ENCODE measurements at regions not wholly inside any gene's neighbourhood (a gene's known extent, or its start where the extent isn't known, plus 50 kb on each side); places are given as distances from the start of the nearest gene placed in this dataset.

DNA sequence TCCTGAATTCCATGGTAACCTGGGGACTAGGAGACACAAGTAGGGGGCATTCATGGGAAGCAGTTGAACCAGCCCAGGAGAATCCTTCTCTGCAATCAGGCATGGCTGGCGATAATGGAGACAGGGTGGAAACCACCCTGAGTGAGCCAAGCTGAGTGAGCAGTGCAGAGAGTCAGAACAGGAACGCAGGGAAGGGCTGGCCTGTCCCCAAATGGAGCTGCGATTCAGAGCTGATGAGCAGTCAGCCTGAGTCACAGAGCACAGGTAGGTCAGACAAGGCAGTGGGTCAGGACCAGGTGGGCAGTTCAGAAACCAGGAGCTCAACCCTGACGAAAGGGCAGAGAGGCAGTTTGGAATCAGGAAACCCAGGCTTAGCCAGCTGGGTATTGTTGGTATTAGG, 129.0 kb downstream of the BTC start:
- no peak for TF ChIP-seq FOXM1 (IDR thresholded peaks at IDR 0.05; ENCODE audit: borderline replicate concordance, low read depth)
- no peak for TF ChIP-seq RAD21 (IDR thresholded peaks at IDR 0.05; ENCODE audit: low read depth)
- no peak for TF ChIP-seq TEAD4 (IDR thresholded peaks at IDR 0.05)

DNA sequence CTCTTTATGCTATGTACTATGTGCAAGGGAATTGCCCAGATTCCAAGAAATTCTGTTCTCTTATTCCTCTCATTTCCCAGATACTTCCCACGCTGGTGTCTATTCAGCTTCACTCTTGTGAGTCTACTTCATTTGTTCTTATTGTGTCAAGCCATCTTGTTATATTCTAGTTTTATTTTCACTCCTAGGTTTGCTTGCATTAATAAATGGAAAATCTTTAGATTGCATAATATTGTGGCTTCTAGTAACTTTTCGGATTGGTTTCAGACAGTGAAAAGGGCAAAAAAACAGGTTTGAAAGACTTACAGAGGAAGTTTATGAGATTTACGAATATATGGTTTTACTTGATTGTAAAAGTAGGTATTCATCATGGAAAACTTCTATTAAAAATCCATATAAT, 128.4 kb downstream of the BTC start:
- TF ChIP-seq NFIC (IDR thresholded peaks at IDR 0.05) = no peak
- no peak for TF ChIP-seq EP300 (IDR thresholded peaks at IDR 0.05; ENCODE audit: borderline replicate concordance)

DNA sequence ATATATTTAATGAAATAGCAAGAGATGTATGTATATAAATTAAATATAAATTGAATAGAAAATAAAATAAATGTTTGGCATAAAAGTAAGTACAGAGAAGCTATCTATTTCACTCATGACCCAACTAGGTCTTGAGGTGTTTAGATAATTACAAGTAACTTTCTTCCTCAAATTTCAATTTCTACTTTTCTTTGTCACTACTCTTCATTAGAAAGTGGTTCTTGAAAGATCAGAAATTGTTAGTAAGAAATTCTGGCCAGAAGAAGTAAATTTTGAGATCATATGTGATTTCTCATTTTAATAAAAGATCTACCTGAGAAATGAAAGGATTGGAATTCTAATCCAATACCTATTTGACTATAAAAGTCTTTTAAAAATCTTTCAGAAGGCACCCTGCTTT, 126.9 kb downstream of the BTC start:
- TF ChIP-seq TCF12 (IDR thresholded peaks at IDR 0.05; ENCODE audit: low read depth) = no peak
- TF ChIP-seq, protein P1, sequence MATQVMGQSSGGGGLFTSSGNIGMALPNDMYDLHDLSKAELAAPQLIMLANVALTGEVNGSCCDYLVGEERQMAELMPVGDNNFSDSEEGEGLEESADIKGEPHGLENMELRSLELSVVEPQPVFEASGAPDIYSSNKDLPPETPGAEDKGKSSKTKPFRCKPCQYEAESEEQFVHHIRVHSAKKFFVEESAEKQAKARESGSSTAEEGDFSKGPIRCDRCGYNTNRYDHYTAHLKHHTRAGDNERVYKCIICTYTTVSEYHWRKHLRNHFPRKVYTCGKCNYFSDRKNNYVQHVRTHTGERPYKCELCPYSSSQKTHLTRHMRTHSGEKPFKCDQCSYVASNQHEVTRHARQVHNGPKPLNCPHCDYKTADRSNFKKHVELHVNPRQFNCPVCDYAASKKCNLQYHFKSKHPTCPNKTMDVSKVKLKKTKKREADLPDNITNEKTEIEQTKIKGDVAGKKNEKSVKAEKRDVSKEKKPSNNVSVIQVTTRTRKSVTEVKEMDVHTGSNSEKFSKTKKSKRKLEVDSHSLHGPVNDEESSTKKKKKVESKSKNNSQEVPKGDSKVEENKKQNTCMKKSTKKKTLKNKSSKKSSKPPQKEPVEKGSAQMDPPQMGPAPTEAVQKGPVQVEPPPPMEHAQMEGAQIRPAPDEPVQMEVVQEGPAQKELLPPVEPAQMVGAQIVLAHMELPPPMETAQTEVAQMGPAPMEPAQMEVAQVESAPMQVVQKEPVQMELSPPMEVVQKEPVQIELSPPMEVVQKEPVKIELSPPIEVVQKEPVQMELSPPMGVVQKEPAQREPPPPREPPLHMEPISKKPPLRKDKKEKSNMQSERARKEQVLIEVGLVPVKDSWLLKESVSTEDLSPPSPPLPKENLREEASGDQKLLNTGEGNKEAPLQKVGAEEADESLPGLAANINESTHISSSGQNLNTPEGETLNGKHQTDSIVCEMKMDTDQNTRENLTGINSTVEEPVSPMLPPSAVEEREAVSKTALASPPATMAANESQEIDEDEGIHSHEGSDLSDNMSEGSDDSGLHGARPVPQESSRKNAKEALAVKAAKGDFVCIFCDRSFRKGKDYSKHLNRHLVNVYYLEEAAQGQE (IDR thresholded peaks at IDR 0.05; ENCODE audit: low read depth) = no peak
- no peak for TF ChIP-seq ZBTB7A (IDR thresholded peaks at IDR 0.05; ENCODE audit: low read depth)
- TF ChIP-seq CREB1 (IDR thresholded peaks at IDR 0.05; ENCODE audit: low read depth) = no peak
- no peak for TF ChIP-seq TEAD4 (IDR thresholded peaks at IDR 0.05)
- no peak for TF ChIP-seq EP300 (IDR thresholded peaks at IDR 0.05; ENCODE audit: borderline replicate concordance)
- TF ChIP-seq YY1 (IDR thresholded peaks at IDR 0.05; ENCODE audit: low read depth) = no peak
- TF ChIP-seq EGR1 (IDR thresholded peaks at IDR 0.05) = no peak
- no peak for TF ChIP-seq TAF1 (IDR thresholded peaks at IDR 0.05; ENCODE audit: low read depth)

DNA sequence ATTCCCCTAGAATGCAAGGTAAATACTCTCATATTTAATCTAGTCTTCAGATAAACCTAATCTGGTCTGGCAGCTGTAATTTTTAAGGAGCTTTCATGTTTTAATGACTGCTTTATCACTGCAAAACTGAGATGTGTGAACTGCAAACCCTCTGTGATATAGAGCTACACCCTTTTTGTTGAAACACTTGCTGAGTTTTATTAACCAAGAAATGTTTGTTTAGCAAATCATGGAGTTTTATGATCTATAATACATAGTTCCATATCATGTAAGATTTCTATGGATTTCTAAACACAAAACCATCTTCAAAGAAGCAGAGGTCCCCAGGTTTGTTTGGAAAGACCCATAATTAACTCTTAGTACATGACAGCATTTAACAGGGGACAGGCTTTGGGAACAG, 126.4 kb downstream of the BTC start:
- TF ChIP-seq YY1 (IDR thresholded peaks at IDR 0.05; ENCODE audit: low read depth) (no peak), CREB1 (IDR thresholded peaks at IDR 0.05; ENCODE audit: low read depth) (no peak), FOXM1 (IDR thresholded peaks at IDR 0.05; ENCODE audit: borderline replicate concordance, low read depth) (no peak), TEAD4 (IDR thresholded peaks at IDR 0.05) (no peak), TAF1 (IDR thresholded peaks at IDR 0.05; ENCODE audit: low read depth) (no peak), EP300 (IDR thresholded peaks at IDR 0.05; ENCODE audit: borderline replicate concordance) (no peak), NFIC (IDR thresholded peaks at IDR 0.05) (no peak), CEBPB (IDR thresholded peaks at IDR 0.05) (no peak), TCF12 (IDR thresholded peaks at IDR 0.05; ENCODE audit: low read depth) (no peak), EGR1 (IDR thresholded peaks at IDR 0.05) (no peak), RAD21 (IDR thresholded peaks at IDR 0.05; ENCODE audit: low read depth) (no peak)
- TF ChIP-seq, protein P2, sequence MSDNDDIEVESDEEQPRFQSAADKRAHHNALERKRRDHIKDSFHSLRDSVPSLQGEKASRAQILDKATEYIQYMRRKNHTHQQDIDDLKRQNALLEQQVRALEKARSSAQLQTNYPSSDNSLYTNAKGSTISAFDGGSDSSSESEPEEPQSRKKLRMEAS (IDR thresholded peaks at IDR 0.05) = no peak
- TF ChIP-seq, protein P1 (IDR thresholded peaks at IDR 0.05; ENCODE audit: low read depth) = no peak
- TF ChIP-seq, protein P3, sequence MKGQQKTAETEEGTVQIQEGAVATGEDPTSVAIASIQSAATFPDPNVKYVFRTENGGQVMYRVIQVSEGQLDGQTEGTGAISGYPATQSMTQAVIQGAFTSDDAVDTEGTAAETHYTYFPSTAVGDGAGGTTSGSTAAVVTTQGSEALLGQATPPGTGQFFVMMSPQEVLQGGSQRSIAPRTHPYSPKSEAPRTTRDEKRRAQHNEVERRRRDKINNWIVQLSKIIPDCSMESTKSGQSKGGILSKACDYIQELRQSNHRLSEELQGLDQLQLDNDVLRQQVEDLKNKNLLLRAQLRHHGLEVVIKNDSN (IDR thresholded peaks at IDR 0.05) = no peak

DNA sequence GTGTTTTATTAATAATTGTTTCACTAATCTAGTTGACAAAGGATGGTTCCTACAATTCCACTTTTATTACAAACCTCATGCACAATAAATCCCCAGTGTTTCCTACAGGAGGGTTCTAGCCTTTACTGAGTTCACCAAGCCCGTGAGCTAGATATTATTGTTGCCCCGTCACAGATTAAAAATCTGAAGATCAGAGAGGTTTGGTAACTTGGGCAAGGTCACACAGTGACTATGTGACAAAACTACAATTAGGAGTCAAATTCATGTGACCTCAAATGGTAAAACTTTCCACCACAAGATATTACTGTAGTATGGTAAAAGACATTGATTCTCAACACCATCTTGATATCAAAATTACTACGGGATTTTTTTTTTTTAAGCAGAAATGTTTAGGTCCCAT, 124.6 kb downstream of the BTC start:
- no peak for TF ChIP-seq EGR1 (IDR thresholded peaks at IDR 0.05)
- TF ChIP-seq RAD21 (IDR thresholded peaks at IDR 0.05; ENCODE audit: low read depth) = no peak
- TF ChIP-seq, protein P1 (IDR thresholded peaks at IDR 0.05; ENCODE audit: low read depth) = no peak
- TF ChIP-seq NFIC (IDR thresholded peaks at IDR 0.05) = no peak
- TF ChIP-seq TEAD4 (IDR thresholded peaks at IDR 0.05) = no peak
- no peak for TF ChIP-seq CEBPB (IDR thresholded peaks at IDR 0.05)
- TF ChIP-seq EP300 (IDR thresholded peaks at IDR 0.05; ENCODE audit: borderline replicate concordance) = no peak
- no peak for TF ChIP-seq CREB1 (IDR thresholded peaks at IDR 0.05; ENCODE audit: low read depth)
- TF ChIP-seq YY1 (IDR thresholded peaks at IDR 0.05; ENCODE audit: low read depth) = no peak
- no peak for TF ChIP-seq FOXM1 (IDR thresholded peaks at IDR 0.05; ENCODE audit: borderline replicate concordance, low read depth)
- no peak for TF ChIP-seq TCF12 (IDR thresholded peaks at IDR 0.05; ENCODE audit: low read depth)
- TF ChIP-seq, protein P2 (IDR thresholded peaks at IDR 0.05) = no peak

DNA sequence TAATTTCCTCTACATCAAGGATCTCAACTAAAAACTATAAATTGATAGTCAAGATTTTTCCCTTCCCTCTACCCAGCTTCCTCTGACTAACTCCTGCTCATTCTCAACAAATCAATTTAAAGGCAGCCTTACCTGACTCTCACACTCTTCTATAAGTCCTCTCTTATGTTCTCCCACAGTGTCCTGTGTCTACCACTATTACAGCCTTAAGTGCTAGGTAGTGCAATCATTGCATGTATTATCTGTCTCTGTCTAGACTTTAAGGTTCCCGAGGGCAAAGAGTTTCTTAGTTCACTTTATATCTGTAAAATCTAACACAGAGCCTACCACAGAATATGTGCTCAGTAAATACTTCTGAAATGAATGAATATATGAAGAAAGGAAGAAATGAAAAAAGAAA, 123.7 kb downstream of the BTC start:
- no peak for TF ChIP-seq NFIC (IDR thresholded peaks at IDR 0.05)
- TF ChIP-seq, protein P1 (IDR thresholded peaks at IDR 0.05; ENCODE audit: low read depth) = no peak
- no peak for TF ChIP-seq TEAD4 (IDR thresholded peaks at IDR 0.05)
- no peak for TF ChIP-seq RAD21 (IDR thresholded peaks at IDR 0.05; ENCODE audit: low read depth)
- TF ChIP-seq, protein P2 (IDR thresholded peaks at IDR 0.05) = no peak
- no peak for TF ChIP-seq YY1 (IDR thresholded peaks at IDR 0.05; ENCODE audit: low read depth)
- no peak for TF ChIP-seq FOXM1 (IDR thresholded peaks at IDR 0.05; ENCODE audit: borderline replicate concordance, low read depth)
- TF ChIP-seq TAF1 (IDR thresholded peaks at IDR 0.05; ENCODE audit: low read depth) = no peak
- TF ChIP-seq TCF12 (IDR thresholded peaks at IDR 0.05; ENCODE audit: low read depth) = no peak
- TF ChIP-seq CEBPB (IDR thresholded peaks at IDR 0.05) = no peak

Data from Ishikawa (cell line).